Stimulated activated CD4-positive, alpha-beta T cell treated with anti-CD3 and anti-CD28 coated beads, Interleukin-1b, Interleukin-23, amount 100 ng/mL, for 48 hours (primary cell): ENCODE measurements at regions not wholly inside any gene's neighbourhood (a gene's known extent, or its start where the extent isn't known, plus 50 kb on each side); places are given as distances from the start of the nearest gene placed in this dataset.

Experiments used
- DNase-seq: peaks from one replicate; pipeline ENCODE4 v3.0.0-alpha.2; 2020

DNA sequence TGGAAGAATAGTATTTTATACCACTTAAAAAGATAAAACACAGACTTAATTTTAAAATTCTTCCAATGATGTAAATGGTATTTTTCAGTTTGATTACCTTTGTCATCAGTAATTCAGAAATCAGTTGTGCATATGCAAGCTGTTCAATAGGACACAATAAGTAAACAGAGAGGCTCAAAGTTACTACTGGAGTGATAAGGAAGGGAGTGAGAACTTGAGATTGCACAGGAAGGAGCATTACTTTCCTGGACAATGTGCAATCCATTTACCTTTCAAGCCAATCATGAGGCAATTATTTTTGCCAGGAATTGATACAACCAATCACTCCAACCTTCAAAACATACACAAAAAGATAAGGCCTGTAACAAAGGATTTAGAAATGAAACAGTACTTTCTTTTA, 1024.3 kb downstream of the RAPGEF2 start:
- DNase-seq: no peak

DNA sequence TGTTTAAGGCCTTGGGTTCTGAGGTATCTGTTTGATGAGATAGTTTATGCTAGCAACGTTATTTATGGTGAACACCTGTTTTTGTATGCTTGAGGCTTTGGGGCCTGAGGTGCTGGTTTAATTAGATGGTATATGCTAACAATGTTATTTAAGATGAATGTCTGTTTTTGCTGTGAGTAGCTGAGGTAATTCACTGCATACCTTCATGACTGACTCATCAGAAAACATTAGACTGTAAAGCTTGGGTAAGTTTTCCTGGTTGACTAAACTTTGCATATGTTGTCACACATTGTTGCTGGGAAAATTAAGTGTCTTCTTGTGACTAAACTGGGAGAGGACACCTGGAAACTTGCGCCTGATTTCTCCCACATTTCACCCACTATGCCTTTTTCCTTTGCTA, 1026.6 kb downstream of the RAPGEF2 start:
- DNase-seq: no peak

DNA sequence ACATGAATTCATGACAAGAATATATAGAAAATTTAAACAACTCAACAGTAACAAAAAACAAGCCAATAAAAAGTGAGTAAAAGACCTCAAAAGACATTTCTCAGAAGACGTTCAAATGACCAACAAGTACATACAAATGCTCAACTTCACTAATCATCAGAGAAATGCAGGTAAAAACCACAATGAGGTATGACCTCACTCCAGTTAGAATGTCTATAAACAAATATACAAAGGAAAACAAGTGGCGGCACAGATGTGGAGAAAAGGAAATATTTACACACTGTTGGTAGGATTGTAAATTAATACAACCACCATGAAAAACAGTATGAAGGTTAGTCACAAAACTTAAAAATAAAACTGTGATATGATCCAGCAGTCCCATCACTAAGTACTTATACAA, 1033.1 kb downstream of the RAPGEF2 start:
- DNase-seq: no peak

DNA sequence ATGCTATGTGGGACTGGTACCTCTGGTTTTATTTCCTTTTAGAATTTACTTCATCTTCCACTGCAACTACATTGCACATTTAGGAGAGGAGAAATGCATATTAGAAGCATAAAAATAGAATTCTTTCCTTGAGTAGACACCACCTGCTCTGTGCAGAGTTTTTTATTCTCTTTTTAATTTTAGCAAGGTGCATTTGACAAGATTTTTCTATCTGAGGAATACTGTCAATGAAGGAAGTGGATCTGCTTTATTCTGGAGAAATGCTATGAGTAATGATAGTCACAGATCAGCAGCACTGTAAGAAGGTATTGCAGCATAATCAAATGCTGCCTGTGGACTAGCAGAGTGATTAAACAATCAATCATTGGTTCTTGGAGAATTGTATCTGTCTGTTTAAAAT, 1038.3 kb downstream of the RAPGEF2 start:
- no peak for DNase-seq

DNA sequence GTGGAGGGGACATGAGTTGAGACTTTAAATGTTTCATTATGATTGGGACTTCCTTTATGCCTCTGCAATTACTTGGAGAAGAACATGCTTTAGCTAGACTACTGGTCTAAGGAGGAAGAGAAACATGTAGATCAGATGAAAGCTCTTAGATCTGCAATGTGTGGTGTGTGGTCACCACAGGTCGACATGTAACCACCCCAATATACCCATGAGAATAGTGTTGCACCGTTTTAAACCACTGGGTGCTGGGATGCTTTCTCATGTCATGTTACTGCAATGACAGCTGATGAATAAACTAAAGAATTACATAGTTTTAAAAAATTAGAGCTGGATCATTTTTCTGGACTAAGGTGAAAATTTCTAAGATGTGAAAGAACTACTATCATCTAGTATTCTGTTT, 1039.7 kb downstream of the RAPGEF2 start:
- no peak for DNase-seq

DNA sequence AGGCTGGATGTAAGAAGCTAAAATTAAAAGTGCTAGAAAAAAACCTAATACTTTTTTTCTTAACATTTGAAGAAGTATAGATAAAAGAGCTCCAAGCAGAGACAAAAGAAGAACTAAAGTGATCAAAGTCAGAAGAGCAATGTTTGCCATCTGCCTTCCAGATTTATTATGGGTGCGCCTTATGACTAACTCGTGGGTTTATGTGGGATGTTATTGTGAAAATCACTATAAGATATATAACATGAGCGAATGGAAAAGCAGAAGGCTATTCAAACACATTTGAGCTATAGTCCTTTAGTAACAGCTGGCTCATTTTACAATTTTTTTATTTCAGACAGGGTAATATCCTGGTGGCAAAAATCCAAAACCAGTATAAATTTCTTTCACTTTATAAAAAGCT, 1040.7 kb downstream of the RAPGEF2 start:
- DNase-seq: no peak

DNA sequence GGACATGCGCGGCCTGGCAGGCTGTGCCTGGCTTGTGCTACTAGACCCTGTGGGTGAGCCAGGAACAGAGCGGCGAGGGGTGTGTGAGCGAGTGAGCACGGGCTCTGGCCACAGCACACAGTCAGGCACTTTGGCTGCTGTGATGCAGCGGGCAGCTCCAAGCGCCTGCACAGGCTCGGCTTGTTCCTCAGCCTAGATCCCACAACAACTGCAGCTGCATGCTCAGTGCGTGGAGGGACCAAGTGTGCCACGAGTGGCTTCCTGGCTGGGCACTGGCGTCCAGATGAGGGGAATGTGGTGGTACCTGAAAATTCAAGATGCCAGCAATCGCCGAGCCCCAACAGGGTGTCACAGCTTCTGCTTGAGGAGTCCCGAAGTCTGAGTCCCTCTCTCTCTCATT, 1056.6 kb downstream of the RAPGEF2 start:
- DNase-seq: no peak

DNA sequence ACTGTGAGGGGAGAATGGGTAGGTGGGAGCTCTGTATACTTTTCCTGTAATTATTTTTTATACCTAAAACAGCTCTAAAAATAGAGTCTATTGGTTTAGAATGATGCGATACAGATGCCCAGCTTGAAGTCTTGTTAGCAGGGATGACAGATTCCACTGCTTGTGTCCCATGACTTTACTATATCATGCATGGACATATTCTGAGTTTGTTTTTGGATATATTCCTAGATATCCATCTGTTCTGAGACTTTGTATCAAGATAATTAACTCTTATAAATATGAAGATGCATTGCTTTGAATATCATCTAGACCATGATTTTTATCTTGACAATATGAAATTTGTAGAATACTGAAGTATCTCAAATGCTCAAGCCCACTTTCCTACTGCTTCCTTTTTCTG, 1058.1 kb downstream of the RAPGEF2 start:
- no peak for DNase-seq

DNA sequence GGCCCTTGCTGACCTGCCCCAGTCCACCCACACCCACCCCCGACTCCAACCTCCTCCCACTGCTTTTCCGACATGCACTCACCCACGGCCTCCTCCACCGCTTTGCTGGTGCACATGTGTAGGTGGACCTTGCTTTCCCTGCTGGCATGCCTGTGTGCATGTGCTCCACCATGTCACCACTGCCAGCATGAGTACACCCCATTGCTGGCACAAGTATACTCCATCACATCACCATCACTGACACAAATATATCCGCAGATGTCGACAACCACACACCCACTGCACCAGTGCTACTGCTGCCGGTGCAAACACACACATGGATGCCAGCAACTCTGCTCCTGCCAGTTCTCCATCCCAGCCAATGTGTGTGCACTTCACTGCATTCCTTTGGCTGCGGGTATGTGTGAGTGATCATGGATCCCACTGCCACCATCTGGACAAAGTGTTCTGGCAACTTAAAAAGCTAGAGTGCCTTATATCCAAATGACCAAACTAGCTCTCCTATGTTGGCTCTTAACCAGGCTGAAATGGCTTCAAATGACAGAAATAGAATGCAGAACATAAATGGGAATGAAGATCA, 1072.3 kb downstream of the RAPGEF2 start:
- DNase-seq: no peak

DNA sequence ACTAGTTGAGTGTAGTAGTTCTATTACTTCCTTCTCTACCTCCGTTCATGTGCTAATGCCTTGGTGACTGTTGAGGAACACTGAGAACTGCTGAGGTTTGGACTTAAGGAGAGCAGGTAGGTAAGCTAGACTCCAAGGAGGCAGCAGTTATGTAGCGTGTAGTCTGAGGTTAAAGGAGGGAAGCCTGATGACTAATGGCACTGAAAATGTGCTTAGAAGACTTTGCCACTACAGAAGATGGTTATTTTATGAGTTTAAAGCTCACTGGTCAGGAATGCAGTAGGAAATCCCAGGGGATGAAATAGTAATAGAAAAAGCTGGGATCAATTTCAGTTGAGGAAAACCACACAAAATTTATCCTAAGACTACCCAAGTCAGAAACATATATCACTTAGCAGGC, 1077.3 kb downstream of the RAPGEF2 start:
- DNase-seq: no peak

DNA sequence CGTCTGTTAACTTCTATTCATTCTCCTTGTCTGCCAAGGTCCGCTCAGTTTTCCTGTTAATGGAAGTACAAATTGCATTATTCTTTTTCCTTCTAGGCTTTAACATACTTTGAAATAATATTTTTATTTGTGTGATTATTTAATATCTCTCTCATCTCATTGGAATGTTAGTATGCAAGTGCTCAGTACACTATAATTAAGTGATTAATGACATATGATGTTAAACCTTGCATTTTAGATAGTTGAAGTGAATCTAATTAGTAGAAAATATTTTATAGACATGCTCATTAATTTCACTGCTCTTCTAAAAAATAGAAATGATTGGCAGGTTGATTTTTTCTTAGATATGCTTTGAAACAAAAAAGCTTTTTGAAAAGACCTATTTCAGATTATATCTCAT, 1079.8 kb downstream of the RAPGEF2 start:
- DNase-seq: no peak

DNA sequence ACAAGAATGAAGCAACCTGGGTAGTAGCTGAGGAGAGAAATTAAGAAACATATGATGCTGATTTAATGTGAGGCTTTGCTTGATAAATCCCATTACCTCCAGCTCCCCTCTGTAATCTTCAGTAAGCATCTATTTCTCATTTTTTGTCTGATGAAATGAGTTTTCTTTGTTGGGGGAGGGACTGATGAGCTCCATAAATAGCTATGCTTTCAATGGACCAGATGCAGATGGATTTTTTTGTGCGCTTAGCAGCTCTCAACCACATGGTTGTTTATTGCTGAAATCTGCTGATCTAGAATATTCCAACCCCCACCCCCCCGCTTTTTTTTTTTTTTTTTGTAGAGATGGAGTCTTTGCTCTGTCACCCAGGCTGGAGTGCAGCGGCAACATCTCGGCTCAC, 1082.0 kb downstream of the RAPGEF2 start:
- DNase-seq: no peak

DNA sequence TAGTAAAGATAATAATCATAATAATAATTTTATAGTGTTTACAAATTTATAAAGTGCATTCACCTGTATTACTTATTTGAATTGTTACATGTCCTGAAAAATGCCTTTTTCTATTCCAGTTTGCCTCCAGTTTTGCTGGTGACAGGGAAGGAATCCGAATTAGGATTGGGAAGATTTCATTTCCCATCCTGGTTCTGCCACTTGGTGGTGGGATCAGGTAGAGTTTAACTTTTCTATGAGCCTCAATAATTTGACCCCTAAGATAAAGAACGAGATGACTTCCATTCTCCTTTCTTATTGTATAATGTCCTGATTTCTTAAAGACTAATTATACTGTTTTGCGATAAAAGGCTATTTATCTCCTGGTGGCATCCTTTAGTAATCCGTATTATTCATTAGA, 1090.9 kb downstream of the RAPGEF2 start:
- no peak for DNase-seq

DNA sequence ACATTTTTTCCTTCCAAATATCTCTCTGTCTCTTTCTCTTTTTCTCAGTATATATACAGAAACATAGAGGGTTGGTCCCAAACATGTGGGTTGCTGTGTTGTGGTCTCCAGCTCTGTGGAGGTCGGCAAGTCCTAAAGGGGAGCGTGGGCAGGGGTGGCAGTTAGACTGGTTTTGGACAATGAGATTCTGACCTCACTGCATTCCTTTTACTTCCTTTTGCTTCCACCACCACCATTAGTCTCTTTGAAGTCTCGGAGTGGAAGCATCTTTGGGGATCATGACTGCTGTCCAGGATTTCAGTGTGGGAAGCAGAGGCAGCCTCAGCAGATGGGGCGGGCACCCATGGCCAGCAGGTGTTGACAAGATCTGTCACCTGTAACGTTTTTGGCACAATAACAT, 1091.8 kb downstream of the RAPGEF2 start:
- no peak for DNase-seq

DNA sequence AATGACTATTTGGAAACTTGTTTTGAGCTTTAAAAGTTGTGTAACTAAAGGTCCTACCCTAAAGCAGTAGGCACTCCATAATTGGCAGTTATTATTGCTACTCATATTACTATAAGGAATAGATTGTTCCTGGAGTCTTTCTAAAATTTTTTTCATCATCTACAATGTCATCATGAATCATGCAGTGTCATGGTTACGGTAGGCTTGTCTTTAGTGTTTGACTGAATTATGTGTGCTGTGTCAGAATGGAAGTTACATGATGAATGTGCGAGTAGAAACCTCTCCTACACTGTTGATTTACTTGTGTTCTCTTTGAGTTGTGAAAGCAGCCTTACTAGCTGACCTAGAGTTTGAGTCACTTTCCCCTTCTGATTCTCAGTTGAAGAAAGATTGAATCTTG, 1099.9 kb downstream of the RAPGEF2 start:
- no peak for DNase-seq

DNA sequence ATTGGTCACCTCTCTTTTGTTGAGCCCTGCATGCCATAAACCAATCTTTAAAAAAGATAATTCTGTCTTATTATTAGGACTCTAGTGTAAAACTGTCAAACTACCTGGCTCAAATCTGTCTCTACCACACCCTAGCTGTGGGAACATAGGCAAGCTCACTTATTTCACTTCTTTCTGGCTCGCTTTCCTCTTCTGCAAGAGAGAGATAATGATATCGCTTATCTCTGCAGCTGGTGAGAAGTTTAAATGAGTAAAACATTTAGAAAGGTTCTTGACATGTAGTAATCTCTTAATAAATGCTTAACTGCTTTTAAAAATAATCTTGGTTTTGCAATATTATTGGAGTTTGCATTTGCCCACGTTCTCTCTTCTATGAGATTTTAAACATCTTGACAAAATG, 1109.2 kb downstream of the RAPGEF2 start:
- no peak for DNase-seq

DNA sequence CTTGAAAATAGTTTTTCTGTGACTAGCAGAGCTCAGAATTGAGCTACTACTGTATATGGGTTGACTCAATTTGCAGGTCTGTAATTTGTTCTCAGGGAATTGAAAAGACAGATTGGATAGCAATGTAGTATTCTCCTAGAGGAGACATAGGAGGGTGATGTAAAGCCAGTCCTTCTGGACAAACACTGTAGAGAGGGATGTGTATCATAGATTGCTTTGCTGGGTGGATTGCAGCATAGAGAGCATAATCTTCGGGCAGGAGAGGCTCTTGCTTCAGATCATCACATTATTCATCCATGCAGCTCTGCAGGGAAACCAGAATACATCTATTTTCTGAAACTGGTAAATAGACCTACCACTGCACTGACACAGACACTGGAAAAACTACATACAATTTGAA, 1110.5 kb downstream of the RAPGEF2 start:
- DNase-seq: no peak

DNA sequence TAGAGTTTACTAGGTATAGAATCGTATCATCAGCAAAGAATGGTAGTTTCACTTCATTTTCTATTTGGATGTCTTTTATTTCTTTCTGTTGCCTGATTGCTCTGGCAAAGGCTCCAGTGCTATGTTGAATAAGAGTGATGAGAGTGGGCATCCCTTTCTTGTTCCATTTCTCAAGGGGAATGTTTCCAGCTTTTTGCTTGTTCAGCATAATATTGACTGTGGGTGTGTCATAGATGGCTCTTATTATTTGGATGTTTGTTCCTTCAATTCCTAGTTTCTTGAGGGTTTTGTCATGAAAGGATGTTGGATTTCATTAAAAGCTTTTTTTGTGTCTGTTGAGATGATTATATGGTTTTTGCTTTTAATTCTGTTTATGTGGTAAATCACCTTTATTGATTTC, 1114.5 kb downstream of the RAPGEF2 start:
- no peak for DNase-seq

DNA sequence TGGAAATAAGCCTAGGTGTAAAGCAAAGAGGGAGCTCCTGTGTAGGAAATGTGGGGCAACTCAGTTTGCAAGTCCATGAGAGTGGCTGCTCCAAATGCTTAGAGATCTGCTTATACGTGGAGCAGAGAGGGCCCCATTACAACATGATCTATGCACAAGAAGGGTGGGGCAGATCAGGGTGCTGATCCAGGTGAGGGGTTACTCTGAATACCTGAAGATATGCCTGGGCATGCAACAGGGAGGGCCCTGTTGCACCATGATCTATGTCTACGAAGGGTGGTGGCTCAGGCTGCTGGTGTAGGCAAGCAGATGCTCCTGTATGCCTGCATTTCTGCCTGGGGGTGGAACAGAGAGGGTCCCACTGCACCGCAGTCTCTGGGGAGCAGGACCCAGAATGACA, 1121.2 kb downstream of the RAPGEF2 start:
- no peak for DNase-seq

DNA sequence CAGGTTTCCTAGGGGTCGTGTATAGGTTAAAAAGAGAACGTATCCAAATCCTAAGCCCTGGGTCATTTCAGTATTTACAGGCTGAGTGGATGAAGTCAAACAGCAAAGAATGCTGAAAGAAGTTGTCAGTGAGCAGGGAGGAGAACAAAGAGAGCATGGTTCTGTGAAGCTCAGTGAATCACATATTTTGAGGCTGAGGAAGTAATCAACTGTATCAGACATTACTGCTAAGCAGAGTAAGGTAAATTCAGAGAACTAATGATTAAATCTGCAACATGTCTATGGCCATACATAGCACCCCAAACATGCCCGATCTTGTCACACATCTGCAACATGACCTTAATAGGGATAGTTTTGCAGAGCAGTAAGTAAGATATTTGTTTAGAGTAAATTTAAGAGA, 1130.3 kb downstream of the RAPGEF2 start:
- no peak for DNase-seq

DNA sequence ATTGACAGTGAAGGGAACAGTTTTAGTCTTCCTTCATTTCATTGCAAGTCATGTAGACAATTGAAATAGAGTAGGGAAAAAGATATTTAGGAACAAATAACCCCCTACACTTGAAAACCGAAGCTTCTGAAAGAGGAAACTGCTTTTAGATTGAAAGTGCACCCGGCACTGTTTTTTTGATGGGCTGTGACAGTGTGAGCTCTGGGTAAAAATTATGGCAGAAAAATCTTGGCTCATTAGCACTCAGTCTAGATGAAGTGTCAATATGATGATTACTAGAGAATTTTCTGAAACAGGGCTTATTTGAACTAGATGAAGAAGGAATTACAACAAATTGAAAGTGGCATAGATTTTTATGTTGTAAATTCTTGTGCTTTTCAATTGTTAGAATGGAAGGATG, 1132.4 kb downstream of the RAPGEF2 start:
- no peak for DNase-seq

DNA sequence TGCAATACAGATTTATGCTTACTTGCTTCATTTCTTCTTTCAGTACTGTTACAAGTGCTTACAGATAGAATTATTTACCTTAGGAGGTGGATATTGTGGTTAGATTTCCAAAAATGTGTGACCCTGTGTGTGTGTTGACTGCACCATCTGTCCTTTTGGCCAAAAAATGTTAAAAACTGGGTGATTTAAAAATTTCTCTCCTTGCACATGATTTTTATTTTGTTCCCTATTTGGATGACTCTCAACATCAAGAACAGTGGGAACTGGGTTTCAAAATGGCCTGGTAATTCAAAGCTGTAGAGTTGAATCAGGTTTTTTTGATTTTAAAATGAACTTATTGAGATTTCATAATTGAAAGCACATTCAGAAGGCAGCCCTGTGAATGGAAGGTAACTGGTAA, 1132.9 kb downstream of the RAPGEF2 start:
- DNase-seq: no peak

DNA sequence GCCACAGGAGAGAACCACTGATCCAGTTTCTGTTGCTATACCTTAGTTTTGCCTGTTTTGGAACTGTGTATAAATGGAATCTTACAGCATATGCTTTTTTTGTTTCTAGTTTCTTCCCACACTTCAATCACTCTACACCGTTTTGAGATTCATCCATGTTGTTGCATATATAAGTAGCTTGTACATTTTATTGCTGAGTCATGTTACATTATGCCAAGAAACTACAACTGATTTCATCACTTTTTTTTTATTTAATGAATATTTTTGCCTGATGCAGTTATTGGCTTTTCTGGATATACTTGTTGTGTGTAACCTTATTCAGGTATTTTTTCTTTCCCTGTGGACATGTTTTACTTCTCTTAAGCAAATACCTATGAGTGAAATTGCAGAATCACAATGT, 1135.9 kb downstream of the RAPGEF2 start:
- DNase-seq: no peak

DNA sequence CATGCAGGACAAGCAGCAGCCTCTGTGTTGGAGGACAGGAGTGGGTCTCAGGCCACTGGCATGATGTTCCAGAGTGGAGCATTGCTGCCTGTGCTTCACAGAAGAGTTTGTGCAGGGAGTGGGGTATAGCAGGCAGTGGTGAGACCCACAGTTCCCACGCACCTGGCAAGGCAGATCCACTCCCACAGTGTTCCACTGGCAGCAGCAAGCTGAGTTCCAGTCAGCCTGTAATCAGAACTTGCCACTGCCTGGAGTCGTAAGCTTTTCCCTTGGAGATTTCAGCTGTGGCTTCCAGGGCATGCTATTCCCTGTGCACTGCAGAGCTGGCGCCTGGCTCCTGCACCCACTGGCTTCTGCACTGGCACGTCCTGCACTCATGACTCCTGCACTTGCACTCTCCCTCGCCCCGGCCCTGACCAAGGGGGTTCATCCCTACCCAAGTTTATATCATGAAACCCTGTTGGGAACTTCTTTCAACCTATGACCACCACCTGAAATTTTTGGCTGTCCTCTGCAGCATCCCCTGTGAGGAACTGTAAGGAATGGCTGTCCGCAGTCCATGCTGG, 1144.3 kb downstream of the RAPGEF2 start:
- no peak for DNase-seq

DNA sequence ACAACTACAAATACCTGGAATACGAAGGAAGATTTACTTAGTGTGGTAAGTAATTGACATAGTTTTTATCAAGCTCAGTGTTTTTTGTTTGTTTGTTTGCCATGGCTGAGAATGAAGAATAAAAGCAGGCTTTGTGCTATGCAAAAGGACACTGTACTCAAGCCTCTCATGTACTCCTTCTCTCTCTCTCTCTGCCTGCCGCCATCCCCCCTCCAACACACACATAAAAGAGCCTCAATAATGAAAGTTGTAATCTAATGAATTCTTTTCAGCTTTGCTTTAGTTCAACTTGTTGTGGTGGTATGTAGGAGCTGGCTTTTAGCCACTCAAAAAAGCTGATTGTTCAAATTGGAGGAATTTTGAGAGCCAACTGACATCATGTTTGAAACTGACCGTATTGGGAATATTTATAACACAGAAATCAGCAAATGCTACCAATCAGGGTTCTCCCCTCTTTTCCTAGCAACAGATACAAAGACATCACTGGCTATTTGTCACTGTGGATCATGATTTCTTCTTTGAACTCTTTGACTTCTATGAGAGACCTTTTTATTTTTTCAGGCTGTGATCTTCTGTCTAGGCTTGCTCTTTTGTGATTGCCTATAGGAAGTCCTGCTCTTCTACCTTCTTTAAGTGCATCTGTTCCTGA, 1148.8 kb downstream of the RAPGEF2 start:
- no peak for DNase-seq
